ENCODE measurements at regions not wholly inside any gene's neighbourhood (a gene's known extent, or its start where the extent isn't known, plus 50 kb on each side); places are given as distances from the start of the nearest gene placed in this dataset.

- Histone ChIP-seq H3K9me3 (replicated peaks) (no peaks in the 10 kb centered on the region), H3K4me3 (no peak overlapping the region), H3K27ac (replicated peaks) (peak overlapping the region; percentile 83), H3K27me3 (ENCODE audit: low read depth) (no peaks in the 10 kb centered on the region), H3K4me1 (peaks cover 59% of the 10 kb centered on the region), H3K36me3 (no peaks in the 10 kb centered on the region)
- intact Hi-C loops (cut with micrococcal nuclease) = no loop called here
- no peak for DNase-seq
- TF ChIP-seq CTCF (IDR thresholded peaks at IDR 0.05; ENCODE audit: borderline replicate concordance) = no peak
Measured at GRCh38 chr15:73803806-73804205, 50.7 kb upstream of the INSYN1 start.

GRCh38 chr15:73805504-73806089 lies 52.4 kb upstream of the INSYN1 start:
- Histone ChIP-seq H3K27ac (replicated peaks) (no peak overlapping the region), H3K36me3 (no peaks in the 10 kb centered on the region), H3K4me1 (peaks cover 52% of the 10 kb centered on the region), H3K27me3 (ENCODE audit: low read depth) (no peaks in the 10 kb centered on the region), H3K9me3 (replicated peaks) (no peaks in the 10 kb centered on the region), H3K4me3 (no peak overlapping the region)
- no peak for DNase-seq
- intact Hi-C loops (cut with micrococcal nuclease) = no loop called here
- no peak for TF ChIP-seq CTCF (IDR thresholded peaks at IDR 0.05; ENCODE audit: borderline replicate concordance)

GRCh38 chr15:73806698-73807483 lies 53.7 kb upstream of the INSYN1 start:
- Histone ChIP-seq H3K36me3 (no peaks in the 10 kb centered on the region), H3K9me3 (replicated peaks) (no peaks in the 10 kb centered on the region), H3K4me3 (no peak overlapping the region), H3K27me3 (ENCODE audit: low read depth) (no peaks in the 10 kb centered on the region), H3K27ac (replicated peaks) (no peak overlapping the region), H3K4me1 (peaks cover 41% of the 10 kb centered on the region)
- TF ChIP-seq CTCF (IDR thresholded peaks at IDR 0.05; ENCODE audit: borderline replicate concordance) = no peak
- no peak for DNase-seq
- intact Hi-C loops (cut with micrococcal nuclease) = no loop called here

GRCh38 chr15:73807865-73808264 lies 54.7 kb upstream of the INSYN1 start:
- no peaks in the 10 kb centered on the region for H3K9me3 ChIP-seq (replicated peaks)
- no peaks in the 10 kb centered on the region for H3K36me3 ChIP-seq
- no peak for DNase-seq
- intact Hi-C loops (cut with micrococcal nuclease) = no loop called here
- no peaks in the 10 kb centered on the region for H3K27me3 ChIP-seq (ENCODE audit: low read depth)
- no peak overlapping the region for H3K4me3 ChIP-seq
- TF ChIP-seq CTCF (IDR thresholded peaks at IDR 0.05; ENCODE audit: borderline replicate concordance) = no peak
- no peak overlapping the region for H3K27ac ChIP-seq (replicated peaks)
- H3K4me1 ChIP-seq = peaks cover 31% of the 10 kb centered on the region

GRCh38 chr15:73809728-73810501 lies 56.8 kb upstream of the INSYN1 start:
- intact Hi-C loops (cut with micrococcal nuclease) = no loop called here
- H3K4me1 ChIP-seq = peaks cover 13% of the 10 kb centered on the region
- peak overlapping the region; percentile 56 for H3K27ac ChIP-seq (replicated peaks)
- H3K4me3 ChIP-seq = no peak overlapping the region
- no peak for TF ChIP-seq CTCF (IDR thresholded peaks at IDR 0.05; ENCODE audit: borderline replicate concordance)
- H3K36me3 ChIP-seq = no peaks in the 10 kb centered on the region
- no peak for DNase-seq
- H3K9me3 ChIP-seq (replicated peaks) = no peaks in the 10 kb centered on the region
- no peaks in the 10 kb centered on the region for H3K27me3 ChIP-seq (ENCODE audit: low read depth)

Data from left ventricle myocardium inferior (tissue), 1 donor.